ENCODE measurements at regions not wholly inside any gene's neighbourhood (a gene's known extent, or its start where the extent isn't known, plus 50 kb on each side); places are given as distances from the start of the nearest gene placed in this dataset.

DNA sequence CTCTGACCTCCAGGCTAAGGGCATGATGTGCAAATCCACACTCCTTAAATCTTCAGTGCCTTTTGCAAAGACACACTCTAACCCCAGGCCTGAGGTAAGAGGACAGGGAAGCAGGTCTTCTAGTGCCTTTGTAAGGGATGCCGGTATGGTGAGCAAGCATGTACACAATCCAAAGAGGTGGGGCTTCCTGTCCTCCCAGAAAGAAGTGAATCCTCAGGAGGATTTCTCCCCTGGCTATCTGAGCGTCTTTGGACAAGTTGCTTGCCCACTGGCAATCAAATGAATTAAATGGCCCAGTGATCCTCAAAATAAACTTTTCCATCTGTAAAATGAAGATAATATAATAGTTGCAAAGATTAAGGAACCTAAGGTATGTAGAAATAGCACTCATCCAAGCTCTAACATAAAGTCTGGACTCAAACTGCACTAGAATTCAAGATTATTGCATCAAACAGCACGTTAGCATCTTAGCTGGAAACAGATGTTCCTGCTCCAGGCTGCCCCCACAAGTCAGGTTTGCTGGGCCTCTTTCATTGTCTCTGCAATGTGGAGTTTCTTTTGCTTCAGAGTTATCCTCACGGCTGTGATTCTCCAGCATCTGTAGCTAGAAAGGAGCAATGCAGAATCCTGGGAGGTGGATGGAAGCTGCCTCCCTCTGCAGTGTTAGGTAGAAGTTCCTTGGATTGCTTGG lies 249.6 kb downstream of the TSHZ3 start:
- Histone ChIP-seq H3K9ac (ENCODE audit: insufficient read depth, low read length) (no peak overlapping the region), H4K20me1 (ENCODE audit: control insufficient read depth, extremely low read depth, insufficient read depth, low read length) (no peaks in the 10 kb centered on the region), H3K4me3 (replicated peaks in 1 of 4; ENCODE audit: control extremely low read depth in 1 of 4, insufficient read depth in 1 of 4, low read depth in 3 of 4, low read length in 4 of 4) (no peak overlapping the region), H3K4me2 (ENCODE audit: extremely low read depth, insufficient read depth, low read length) (no peak overlapping the region), H3K9me3 (ENCODE audit: control insufficient read depth, insufficient read depth, low read depth, low read length) (no peaks in the 10 kb centered on the region), H2AFZ (ENCODE audit: low read length) (no peak overlapping the region), H3K4me1 (ENCODE audit: control insufficient read depth, extremely low read depth, insufficient read depth, low read length) (no peaks in the 10 kb centered on the region), H3K27me3 (ENCODE audit: control insufficient read depth, insufficient read depth, low read length) (no peaks in the 10 kb centered on the region), H3K79me2 (ENCODE audit: control insufficient read depth, insufficient read depth, low read length) (no peaks in the 10 kb centered on the region), H3K36me3 (ENCODE audit: control insufficient read depth, insufficient read depth, low read length) (no peaks in the 10 kb centered on the region), H3K27ac (ENCODE audit: insufficient read depth, low read length) (no peak overlapping the region)
- peak in 1 of 2 donors; percentile 14 for DNase-seq (ENCODE audit: low read depth in 2 of 2)
- no peak for TF ChIP-seq EZH2 (IDR thresholded peaks at IDR 0.05; ENCODE audit: low read length, missing control alignments)
- TF ChIP-seq, protein P1, sequence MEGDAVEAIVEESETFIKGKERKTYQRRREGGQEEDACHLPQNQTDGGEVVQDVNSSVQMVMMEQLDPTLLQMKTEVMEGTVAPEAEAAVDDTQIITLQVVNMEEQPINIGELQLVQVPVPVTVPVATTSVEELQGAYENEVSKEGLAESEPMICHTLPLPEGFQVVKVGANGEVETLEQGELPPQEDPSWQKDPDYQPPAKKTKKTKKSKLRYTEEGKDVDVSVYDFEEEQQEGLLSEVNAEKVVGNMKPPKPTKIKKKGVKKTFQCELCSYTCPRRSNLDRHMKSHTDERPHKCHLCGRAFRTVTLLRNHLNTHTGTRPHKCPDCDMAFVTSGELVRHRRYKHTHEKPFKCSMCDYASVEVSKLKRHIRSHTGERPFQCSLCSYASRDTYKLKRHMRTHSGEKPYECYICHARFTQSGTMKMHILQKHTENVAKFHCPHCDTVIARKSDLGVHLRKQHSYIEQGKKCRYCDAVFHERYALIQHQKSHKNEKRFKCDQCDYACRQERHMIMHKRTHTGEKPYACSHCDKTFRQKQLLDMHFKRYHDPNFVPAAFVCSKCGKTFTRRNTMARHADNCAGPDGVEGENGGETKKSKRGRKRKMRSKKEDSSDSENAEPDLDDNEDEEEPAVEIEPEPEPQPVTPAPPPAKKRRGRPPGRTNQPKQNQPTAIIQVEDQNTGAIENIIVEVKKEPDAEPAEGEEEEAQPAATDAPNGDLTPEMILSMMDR (conservative IDR thresholded peaks at IDR 0.05 in 1 of 2, IDR thresholded peaks at IDR 0.05 in 1 of 2; ENCODE audit: low read depth in 1 of 2, low read length in 2 of 2) = peak in 1 of 2 donors; percentile 4

DNA sequence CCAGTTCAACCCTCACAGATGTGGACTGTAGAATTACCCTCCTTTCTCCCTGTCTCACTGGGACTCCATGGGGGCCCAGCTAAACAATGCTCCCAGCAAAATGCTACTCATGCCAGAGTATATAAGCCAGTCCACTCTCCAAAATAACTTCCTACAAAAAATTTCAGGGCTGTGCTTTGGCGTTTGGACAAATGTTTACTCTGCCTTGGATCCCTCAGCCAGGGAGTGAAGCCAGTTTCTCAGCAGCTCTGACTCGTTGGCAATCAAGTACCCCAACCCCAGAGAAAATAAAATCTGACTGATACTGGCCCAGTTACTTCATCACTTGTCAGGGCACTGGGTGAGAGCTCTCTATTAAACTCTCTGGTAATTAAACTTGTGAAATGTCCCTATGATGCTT lies 250.4 kb downstream of the TSHZ3 start:
- Histone ChIP-seq H3K9ac (ENCODE audit: insufficient read depth, low read length) (no peak overlapping the region), H3K9me3 (ENCODE audit: control insufficient read depth, insufficient read depth, low read depth, low read length) (no peaks in the 10 kb centered on the region), H3K4me2 (ENCODE audit: extremely low read depth, insufficient read depth, low read length) (no peak overlapping the region), H4K20me1 (ENCODE audit: control insufficient read depth, extremely low read depth, insufficient read depth, low read length) (no peaks in the 10 kb centered on the region), H3K4me1 (ENCODE audit: control insufficient read depth, extremely low read depth, insufficient read depth, low read length) (no peaks in the 10 kb centered on the region), H3K4me3 (replicated peaks in 1 of 4; ENCODE audit: control extremely low read depth in 1 of 4, insufficient read depth in 1 of 4, low read depth in 3 of 4, low read length in 4 of 4) (no peak overlapping the region), H3K36me3 (ENCODE audit: control insufficient read depth, insufficient read depth, low read length) (no peaks in the 10 kb centered on the region), H3K79me2 (ENCODE audit: control insufficient read depth, insufficient read depth, low read length) (no peaks in the 10 kb centered on the region), H3K27ac (ENCODE audit: insufficient read depth, low read length) (no peak overlapping the region), H2AFZ (ENCODE audit: low read length) (no peak overlapping the region), H3K27me3 (ENCODE audit: control insufficient read depth, insufficient read depth, low read length) (no peaks in the 10 kb centered on the region)
- DNase-seq (ENCODE audit: low read depth in 2 of 2) = no peak
- TF ChIP-seq EZH2 (IDR thresholded peaks at IDR 0.05; ENCODE audit: low read length, missing control alignments) = no peak
- TF ChIP-seq, protein P1 (conservative IDR thresholded peaks at IDR 0.05 in 1 of 2, IDR thresholded peaks at IDR 0.05 in 1 of 2; ENCODE audit: low read depth in 1 of 2, low read length in 2 of 2) = no peak

DNA sequence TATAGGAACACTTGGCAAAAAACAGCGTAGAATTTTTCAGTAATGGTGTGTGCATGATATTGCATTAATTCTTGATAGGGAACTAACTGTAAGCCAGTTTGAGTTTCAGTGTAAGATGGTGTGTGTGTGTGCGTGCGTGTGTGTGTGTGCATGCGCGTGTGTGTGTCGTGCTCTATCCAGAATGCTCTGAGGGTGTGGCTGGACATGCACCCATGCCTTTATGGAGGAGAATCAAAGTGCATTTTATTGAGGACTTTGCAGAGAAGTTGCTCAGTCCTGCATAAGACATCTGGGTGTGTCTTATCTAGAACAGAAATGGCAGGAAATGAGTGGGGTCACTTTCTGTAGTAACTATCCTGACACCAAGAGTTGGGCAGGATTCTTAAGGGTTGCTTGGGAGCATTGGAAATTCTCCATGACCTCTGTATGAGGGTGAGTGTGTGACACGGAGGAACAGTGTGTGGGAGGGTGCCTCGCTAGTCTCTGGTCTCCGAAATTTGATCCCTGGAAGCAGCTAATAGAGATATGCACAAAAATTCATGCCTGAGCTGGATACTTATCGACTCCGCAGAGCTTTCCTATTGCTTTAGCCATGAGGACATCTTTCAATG lies 252.2 kb downstream of the TSHZ3 start:
- Histone ChIP-seq H3K4me3 (replicated peaks in 1 of 4; ENCODE audit: control extremely low read depth in 1 of 4, insufficient read depth in 1 of 4, low read depth in 3 of 4, low read length in 4 of 4) (no peak overlapping the region), H3K9ac (ENCODE audit: insufficient read depth, low read length) (no peak overlapping the region), H3K27me3 (ENCODE audit: control insufficient read depth, insufficient read depth, low read length) (no peaks in the 10 kb centered on the region), H3K4me1 (ENCODE audit: control insufficient read depth, extremely low read depth, insufficient read depth, low read length) (no peaks in the 10 kb centered on the region), H3K4me2 (ENCODE audit: extremely low read depth, insufficient read depth, low read length) (no peak overlapping the region), H3K9me3 (ENCODE audit: control insufficient read depth, insufficient read depth, low read depth, low read length) (no peaks in the 10 kb centered on the region), H3K36me3 (ENCODE audit: control insufficient read depth, insufficient read depth, low read length) (no peaks in the 10 kb centered on the region), H4K20me1 (ENCODE audit: control insufficient read depth, extremely low read depth, insufficient read depth, low read length) (no peaks in the 10 kb centered on the region), H2AFZ (ENCODE audit: low read length) (no peak overlapping the region), H3K79me2 (ENCODE audit: control insufficient read depth, insufficient read depth, low read length) (no peaks in the 10 kb centered on the region), H3K27ac (ENCODE audit: insufficient read depth, low read length) (no peak overlapping the region)
- no peak for TF ChIP-seq EZH2 (IDR thresholded peaks at IDR 0.05; ENCODE audit: low read length, missing control alignments)
- TF ChIP-seq, protein P1 (conservative IDR thresholded peaks at IDR 0.05 in 1 of 2, IDR thresholded peaks at IDR 0.05 in 1 of 2; ENCODE audit: low read depth in 1 of 2, low read length in 2 of 2) = no peak
- peak in 1 of 2 donors; percentile 24 for DNase-seq (ENCODE audit: low read depth in 2 of 2)

Measured in fibroblast of lung (primary cell).